Fibroblast of mammary gland (primary cell): ENCODE measurements at regions not wholly inside any gene's neighbourhood (a gene's known extent, or its start where the extent isn't known, plus 50 kb on each side); places are given as distances from the start of the nearest gene placed in this dataset.

Source experiments
- DNase-seq: peaks from one replicate; pipeline ENCODE4 v3.0.0-alpha.2; 2010; ENCODE audit warnings: low read depth
- H3K4me3 ChIP-seq: 2 replicates; pipeline ENCODE4 v1.5.1; 2011; ENCODE audit warnings: low read depth, mild to moderate bottlenecking, low read length, moderate library complexity; ENCODE audit not compliant: control insufficient read depth
- TF ChIP-seq, protein P1 (sequence below): conservative IDR thresholded peaks from 2 replicates; pipeline ENCODE4 v1.5.1; 2011; ENCODE audit warnings: low read depth, low read length, inconsistent platforms; ENCODE audit not compliant: control insufficient read depth, insufficient read depth

- TF ChIP-seq, protein P1, sequence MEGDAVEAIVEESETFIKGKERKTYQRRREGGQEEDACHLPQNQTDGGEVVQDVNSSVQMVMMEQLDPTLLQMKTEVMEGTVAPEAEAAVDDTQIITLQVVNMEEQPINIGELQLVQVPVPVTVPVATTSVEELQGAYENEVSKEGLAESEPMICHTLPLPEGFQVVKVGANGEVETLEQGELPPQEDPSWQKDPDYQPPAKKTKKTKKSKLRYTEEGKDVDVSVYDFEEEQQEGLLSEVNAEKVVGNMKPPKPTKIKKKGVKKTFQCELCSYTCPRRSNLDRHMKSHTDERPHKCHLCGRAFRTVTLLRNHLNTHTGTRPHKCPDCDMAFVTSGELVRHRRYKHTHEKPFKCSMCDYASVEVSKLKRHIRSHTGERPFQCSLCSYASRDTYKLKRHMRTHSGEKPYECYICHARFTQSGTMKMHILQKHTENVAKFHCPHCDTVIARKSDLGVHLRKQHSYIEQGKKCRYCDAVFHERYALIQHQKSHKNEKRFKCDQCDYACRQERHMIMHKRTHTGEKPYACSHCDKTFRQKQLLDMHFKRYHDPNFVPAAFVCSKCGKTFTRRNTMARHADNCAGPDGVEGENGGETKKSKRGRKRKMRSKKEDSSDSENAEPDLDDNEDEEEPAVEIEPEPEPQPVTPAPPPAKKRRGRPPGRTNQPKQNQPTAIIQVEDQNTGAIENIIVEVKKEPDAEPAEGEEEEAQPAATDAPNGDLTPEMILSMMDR: no peak
- DNase-seq: no peak
- H3K4me3 ChIP-seq: no peak overlapping the region
Observed at GRCh38 chr1:38644092-38644491, 215.5 kb downstream of the RRAGC start.

GRCh38 chr1:38641661-38642060 is 217.9 kb downstream of the RRAGC start:
- TF ChIP-seq, protein P1: no peak
- no peak for DNase-seq
- H3K4me3 ChIP-seq: no peak overlapping the region

DNA sequence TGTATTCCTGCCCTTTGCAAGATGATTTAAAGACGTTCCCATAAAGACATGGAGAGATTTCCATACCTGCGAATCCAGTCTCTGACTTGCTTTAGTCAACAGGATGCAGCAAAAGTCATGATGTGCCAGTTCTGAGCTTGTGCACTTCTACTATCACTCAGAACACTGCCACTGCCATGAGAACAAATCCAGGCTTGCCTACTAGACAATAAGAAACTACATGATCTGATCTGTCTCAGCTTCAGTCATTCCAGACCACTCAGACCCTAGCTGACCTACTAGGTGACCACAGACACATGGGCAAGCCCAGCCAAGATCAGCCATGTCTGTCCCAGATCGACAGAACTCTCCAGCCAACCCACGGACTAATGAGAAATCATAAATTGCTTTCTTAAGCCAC is 219.2 kb downstream of the RRAGC start:
- DNase-seq: no peak
- TF ChIP-seq, protein P1: no peak
- no peak overlapping the region for H3K4me3 ChIP-seq

DNA sequence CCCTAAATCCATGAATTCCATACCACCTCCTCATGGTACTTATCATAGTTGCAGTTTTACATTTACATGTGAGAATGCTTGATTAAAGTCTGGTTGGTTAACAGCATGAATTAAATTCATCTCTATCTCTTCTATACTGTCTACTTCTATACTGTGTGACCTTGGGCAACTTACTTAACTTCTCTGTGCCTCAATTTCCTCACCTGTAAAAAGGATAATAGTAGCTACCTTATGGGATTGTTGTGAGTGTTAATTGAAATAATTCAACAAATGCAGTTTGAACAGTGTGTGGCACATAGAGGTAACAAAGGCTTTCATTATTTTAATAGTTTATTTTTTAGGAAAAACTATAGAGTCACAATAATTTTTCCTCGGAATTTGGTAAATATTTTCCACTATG is 231.3 kb downstream of the RRAGC start:
- H3K4me3 ChIP-seq: no peak overlapping the region
- no peak for DNase-seq
- TF ChIP-seq, protein P1: no peak

DNA sequence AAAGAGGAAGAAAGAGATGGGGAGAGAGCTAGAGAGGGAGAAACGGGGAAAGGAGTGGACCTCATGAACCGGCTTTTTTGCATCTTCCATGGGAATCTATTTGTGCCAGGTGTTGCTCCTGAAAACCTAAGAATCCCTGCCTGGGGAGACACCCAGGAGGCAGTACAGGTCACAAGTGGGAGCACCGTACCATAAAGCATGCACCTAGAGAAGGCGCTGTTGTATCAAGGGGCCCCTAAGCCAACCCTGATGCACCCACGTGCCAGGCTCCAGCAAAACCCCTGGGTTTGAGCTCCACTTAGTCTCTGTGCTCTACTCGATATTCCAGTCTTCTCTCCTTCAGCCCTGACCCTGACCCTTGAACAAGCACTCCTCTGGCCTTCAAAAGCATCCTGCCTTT is 233.6 kb downstream of the RRAGC start:
- no peak overlapping the region for H3K4me3 ChIP-seq
- TF ChIP-seq, protein P1: no peak
- no peak for DNase-seq

- no peak overlapping the region for H3K4me3 ChIP-seq
- DNase-seq: no peak
- TF ChIP-seq, protein P1: no peak
Observed at GRCh38 chr1:38624336-38625039, 235.1 kb downstream of the RRAGC start.

GRCh38 chr1:38623529-38623928 is 236.0 kb downstream of the RRAGC start:
- no peak for DNase-seq
- TF ChIP-seq, protein P1: no peak

More at GRCh38 chr1:38623529-38623928, 236.0 kb downstream of the RRAGC start:
- no peak overlapping the region for H3K4me3 ChIP-seq
